HepG2 (cell line): ENCODE measurements at regions not wholly inside any gene's neighbourhood (a gene's known extent, or its start where the extent isn't known, plus 50 kb on each side); places are given as distances from the start of the nearest gene placed in this dataset.
"Not testable (repeated sequence)": the region's sequence is repeated elsewhere in the genome, so short reads cannot be mapped to it uniquely, and the experiment has no call there.

Experiments
- ATAC-seq: fragments of 200-7000 bp; cut with Tn5 transposase; 3 replicates; pipeline ENCODE4 v1.9.1; 2020; ENCODE audit warnings: mild to moderate bottlenecking, moderate library complexity
- BruUV-seq: library from RNA; stranded (reverse); fragments of 400-500 nt; replicated peaks from 2 replicates; lab custom pipeline; 2021; lab: Mats Ljungman, UMichigan
- CTCF ChIA-PET: fragments of 300-600 bp; formaldehyde crosslinking; extraction: SDS; loops from one replicate; lab custom pipeline; 2021; ENCODE audit warnings: low total read pairs, inconsistent platforms, low intra/inter-chr PET ratio; lab: Yijun Ruan, JAX
- POLR2A ChIA-PET: fragments of 350-600 bp; sonication (Branson Sonifier 250); formaldehyde crosslinking; loops from one replicate; lab custom pipeline; 2020; ENCODE audit warnings: antibody characterized with exemption, inconsistent platforms; lab: Yijun Ruan, JAX
- DNase-seq: peaks from one replicate; pipeline ENCODE4 v3.0.0-alpha.2; 2015; ENCODE audit warnings: low spot score
- FAIRE-seq: peaks from 3 replicates; lab custom pipeline; 2011; peaks lifted over from hg19 to GRCh38; lab: Jason Lieb, UNC
- H2AFZ ChIP-seq: one replicate; pipeline ENCODE4 v1.6.1; 2011; ENCODE audit warnings: low read length, inconsistent platforms
- H3K27ac ChIP-seq: fragments of 300-600 bp; 3 replicates; pipeline ENCODE4 v1.8.0; 2011; ENCODE audit warnings: mixed run types, mild to moderate bottlenecking, mixed read lengths, low read length, inconsistent platforms; ENCODE audit not compliant: insufficient read depth; ENCODE audit errors: extremely low read length
- H3K27me3 ChIP-seq, 2 experiments: fragments of 200-600 bp in 1 of 2; 2 replicates in 1 of 2; 3 replicates in 1 of 2; pipeline versions ENCODE4 v1.6.0 to v1.8.0; 2011; ENCODE audit warnings: low read length in 2 of 2, mild to moderate bottlenecking in 2 of 2, moderate library complexity in 2 of 2, inconsistent platforms in 1 of 2; ENCODE audit not compliant: insufficient read depth in 2 of 2, control insufficient read depth in 1 of 2
- H3K36me3 ChIP-seq, 2 experiments: fragments of 200-600 bp in 1 of 2; replicated peaks in 1 of 2; 2 replicates in 1 of 2; 3 replicates in 1 of 2; pipeline versions ENCODE4 v1.5.1 to v1.8.0; 2011; ENCODE audit warnings: low read length in 2 of 2, inconsistent platforms in 1 of 2; ENCODE audit not compliant: insufficient read depth in 2 of 2, control insufficient read depth in 1 of 2
- H3K4me1 ChIP-seq: 2 replicates; pipeline ENCODE4 v1.5.1; 2012; ENCODE audit warnings: low read length, inconsistent platforms; ENCODE audit not compliant: insufficient read depth
- H3K4me2 ChIP-seq: 2 replicates; pipeline ENCODE4 v1.6.0; 2011; ENCODE audit warnings: low read depth, low read length, inconsistent platforms
- H3K4me3 ChIP-seq, 3 experiments: fragments of 200-600 bp in 1 of 3; sonication (generic), shearing (Covaris generic) in 1 of 3; replicated peaks in 1 of 3; 2 replicates each; pipeline ENCODE4 v1.5.1; 2011 to 2016; ENCODE audit warnings: low read length in 3 of 3, inconsistent platforms in 2 of 3, low read depth in 2 of 3, mild to moderate bottlenecking in 2 of 3, control low read depth in 1 of 3, mixed read lengths in 1 of 3; ENCODE audit not compliant: insufficient read depth in 1 of 3
- H3K79me2 ChIP-seq: one replicate; pipeline ENCODE4 v1.6.1; 2011; ENCODE audit warnings: low read length, inconsistent platforms; ENCODE audit not compliant: insufficient read depth
- H3K9ac ChIP-seq: 2 replicates; pipeline ENCODE4 v1.6.0; 2011; ENCODE audit warnings: mild to moderate bottlenecking, low read depth, low read length, inconsistent platforms; ENCODE audit not compliant: insufficient read depth
- H3K9me3 ChIP-seq: 2 replicates; pipeline ENCODE4 v1.5.1; 2012; ENCODE audit warnings: mild to moderate bottlenecking, low read length
- H4K20me1 ChIP-seq: 2 replicates; pipeline ENCODE4 v1.6.0; 2011; ENCODE audit warnings: inconsistent platforms, mild to moderate bottlenecking, low read length, moderate library complexity; ENCODE audit not compliant: insufficient read depth
- AFF4 ChIP-seq: sonication (generic); formaldehyde crosslinking; IDR thresholded peaks from 2 replicates; pipeline ENCODE4 v1.4.0; 2020; ENCODE audit warnings: missing genetic modification reagents
- HNF4G ChIP-seq, 2 experiments: sonication (generic) in 1 of 2; formaldehyde crosslinking in 1 of 2; IDR thresholded peaks; 2 replicates each; pipeline versions ENCODE4 v1.4.0 to v1.6.1; 2011 to 2020; ENCODE audit warnings: borderline replicate concordance in 2 of 2, low read depth in 2 of 2, mild to moderate bottlenecking in 2 of 2, low read length in 1 of 2, missing genetic modification reagents in 1 of 2, moderate library complexity in 1 of 2
- MYC ChIP-seq: sonication (generic); formaldehyde crosslinking; IDR thresholded peaks from 2 replicates; pipeline ENCODE4 v1.9.0; 2021; ENCODE audit warnings: missing genetic modification reagents, borderline replicate concordance
- SMAD9 ChIP-seq: sonication (generic); formaldehyde crosslinking; IDR thresholded peaks from 2 replicates; pipeline ENCODE4 v1.5.1; 2020; ENCODE audit warnings: mild to moderate bottlenecking, missing genetic modification reagents
- ZC3H13 ChIP-seq: sonication (generic); formaldehyde crosslinking; IDR thresholded peaks from 2 replicates; pipeline ENCODE4 v1.8.1; 2023; ENCODE audit warnings: mild to moderate bottlenecking, missing genetic modification reagents, moderate library complexity
- WGBS: methylation state at CpG from one replicate; pipeline ENCODE4 v1.1.6; 2017; ENCODE audit warnings: low lambda C conversion rate; 5-methylcytosine and 5-hydroxymethylcytosine counted together
- in situ Hi-C: cut with HindIII; loops from 2 replicates; pipeline ENCODE4 v1.10.0; 2017; ENCODE audit warnings: low pct_unique_long_range_greater_than_20kb; ENCODE audit not compliant: extremely low pct_ligation_motif_present
- intact Hi-C: fragments of 100-400 bp; cut with micrococcal nuclease; formaldehyde crosslinking; loops from one replicate; pipeline ENCODE4 v1.10.0; 2022; ENCODE audit not compliant: unreplicated experiment

- ATAC-seq = no peak
These were observed 957.8 kb upstream of the CTNND2 start for GRCh38 chr5:12861886-12862654.

GRCh38 chr5:12856105-12856504 lies 951.9 kb upstream of the CTNND2 start:
- BruUV-seq, H2AFZ ChIP-seq, H3K27me3 ChIP-seq, FAIRE-seq, H4K20me1 ChIP-seq, H3K9ac ChIP-seq, intact Hi-C loops, H3K36me3 ChIP-seq, H3K4me3 ChIP-seq, H3K79me2 ChIP-seq, ATAC-seq, POLR2A ChIA-PET, in situ Hi-C loops, H3K27ac ChIP-seq, H3K4me1 ChIP-seq, DNase-seq, CTCF ChIA-PET, H3K4me2 ChIP-seq: not testable (repeated sequence)
- H3K9me3 ChIP-seq = peaks cover 77% of the 10 kb centered on the region
- WGBS = 0% methylated on average over 1 of the region's 1 CpG

More at GRCh38 chr5:12861886-12862654, 957.8 kb upstream of the CTNND2 start:
- H3K27me3 ChIP-seq = no peaks in the 10 kb centered on the region
- no peaks in the 10 kb centered on the region for H4K20me1 ChIP-seq
- peaks cover 76% of the 10 kb centered on the region for H3K9me3 ChIP-seq
- TF ChIP-seq HNF4G (IDR thresholded peaks at IDR 0.05; ENCODE audit: borderline replicate concordance, low read depth, low read length) (no peak), HNF4G (CRISPR knock-in tag; IDR thresholded peaks at IDR 0.05; ENCODE audit: borderline replicate concordance, low read depth) (no peak), SMAD9 (CRISPR knock-in tag) (no peak), MYC (CRISPR knock-in tag) (no peak), ZC3H13 (CRISPR knock-in tag) (no peak), AFF4 (no peak)
- intact Hi-C loops = no loop called here
- H3K4me3 ChIP-seq = no peak overlapping the region
- H3K4me1 ChIP-seq = no peaks in the 10 kb centered on the region
- 20% methylated on average over 7 of the region's 7 CpGs for WGBS
- no peak overlapping the region for H3K4me2 ChIP-seq
- POLR2A ChIA-PET = no interaction called here
- no peak overlapping the region for H3K27ac ChIP-seq
- no peaks in the 10 kb centered on the region for H3K36me3 ChIP-seq
- in situ Hi-C loops = no loop called here
- H3K9ac ChIP-seq = no peak overlapping the region
- H3K79me2 ChIP-seq = no peaks in the 10 kb centered on the region
- DNase-seq (no peak), FAIRE-seq (no peak)
- H2AFZ ChIP-seq = no peak overlapping the region
- CTCF ChIA-PET = no interaction called here
- BruUV-seq = no TSS peak
